Stimulated activated CD4-positive, alpha-beta T cell treated with anti-CD3 and anti-CD28 coated beads, TNF-alpha, amount 100 ng/mL, for 4 hours (primary cell): ENCODE measurements at regions not wholly inside any gene's neighbourhood (a gene's known extent, or its start where the extent isn't known, plus 50 kb on each side); places are given as distances from the start of the nearest gene placed in this dataset.
"Not testable (repeated sequence)": the region's sequence is repeated elsewhere in the genome, so short reads cannot be mapped to it uniquely, and the experiment has no call there.

Source experiments
- DNase-seq, 3 experiments: peaks; one replicate each; pipeline ENCODE4 v3.0.0-alpha.2; 2020; ENCODE audit warnings: low read depth in 3 of 3

- not testable (repeated sequence) for DNase-seq
Measured at GRCh38 chr15:20267996-20268395, 273.6 kb downstream of the GOLGA6L6 start.

- not testable (repeated sequence) for DNase-seq
Measured at GRCh38 chr15:20267051-20267730, 274.4 kb downstream of the GOLGA6L6 start.

GRCh38 chr15:20265710-20266109 is 275.9 kb downstream of the GOLGA6L6 start:
- not testable (repeated sequence) for DNase-seq

GRCh38 chr15:20261321-20262280 is 280.0 kb downstream of the GOLGA6L6 start:
- not testable (repeated sequence) for DNase-seq

- DNase-seq = not testable (repeated sequence)
Measured at GRCh38 chr15:20260650-20261049, 280.9 kb downstream of the GOLGA6L6 start.

GRCh38 chr15:20259559-20260190 is 281.9 kb downstream of the GOLGA6L6 start:
- not testable (repeated sequence) for DNase-seq

GRCh38 chr15:20256394-20256793 is 285.2 kb downstream of the GOLGA6L6 start:
- DNase-seq = not testable (repeated sequence)

GRCh38 chr15:20255641-20256040 is 286.0 kb downstream of the GOLGA6L6 start:
- DNase-seq = not testable (repeated sequence)

GRCh38 chr15:20253047-20253615 is 288.5 kb downstream of the GOLGA6L6 start:
- DNase-seq = not testable (repeated sequence)

- not testable (repeated sequence) for DNase-seq
Measured at GRCh38 chr15:20252040-20252439, 289.6 kb downstream of the GOLGA6L6 start.

GRCh38 chr15:20251214-20252005 is 290.2 kb downstream of the GOLGA6L6 start:
- DNase-seq = not testable (repeated sequence)

- not testable (repeated sequence) for DNase-seq
Measured at GRCh38 chr15:20250206-20250605, 291.4 kb downstream of the GOLGA6L6 start.

GRCh38 chr15:20249677-20249970 is 292.0 kb downstream of the GOLGA6L6 start:
- not testable (repeated sequence) for DNase-seq

GRCh38 chr15:20248434-20248833 is 293.2 kb downstream of the GOLGA6L6 start:
- DNase-seq = not testable (repeated sequence)

GRCh38 chr15:20247137-20247536 is 294.5 kb downstream of the GOLGA6L6 start:
- DNase-seq = not testable (repeated sequence)

- not testable (repeated sequence) for DNase-seq
Measured at GRCh38 chr15:20246624-20247023, 295.0 kb downstream of the GOLGA6L6 start.

GRCh38 chr15:20245856-20246255 is 295.7 kb downstream of the GOLGA6L6 start:
- DNase-seq = not testable (repeated sequence)

GRCh38 chr15:20244792-20245191 is 296.8 kb downstream of the GOLGA6L6 start:
- DNase-seq = not testable (repeated sequence)

- DNase-seq = not testable (repeated sequence)
Measured at GRCh38 chr15:20243486-20244240, 297.9 kb downstream of the GOLGA6L6 start.

- DNase-seq = not testable (repeated sequence)
Measured at GRCh38 chr15:20240366-20240917, 301.2 kb downstream of the GOLGA6L6 start.
